Activated CD8-positive, alpha-beta memory T cell treated with anti-CD3 and anti-CD28 coated beads, Interleukin-2, amount 50 U/mL, for 48 hours (primary cell): ENCODE measurements at regions not wholly inside any gene's neighbourhood (a gene's known extent, or its start where the extent isn't known, plus 50 kb on each side); places are given as distances from the start of the nearest gene placed in this dataset.
"Not testable (repeated sequence)": the region's sequence is repeated elsewhere in the genome, so short reads cannot be mapped to it uniquely, and the experiment has no call there.

Experiments
- DNase-seq: peaks from one replicate; pipeline ENCODE4 v3.0.0-alpha.2; 2020

- DNase-seq: no peak
These were observed 382.9 kb downstream of the MAT2B start for GRCh38 chr5:163888366-163888765.

GRCh38 chr5:163889369-163889768 is 383.9 kb downstream of the MAT2B start:
- no peak for DNase-seq

GRCh38 chr5:163890261-163890660 is 384.8 kb downstream of the MAT2B start:
- DNase-seq: no peak

GRCh38 chr5:163893281-163893680 is 387.9 kb downstream of the MAT2B start:
- DNase-seq: no peak

- no peak for DNase-seq
These were observed 389.2 kb downstream of the MAT2B start for GRCh38 chr5:163894645-163895044.

- DNase-seq: no peak
These were observed 393.5 kb downstream of the MAT2B start for GRCh38 chr5:163898873-163899272.

- DNase-seq: not testable (repeated sequence)
These were observed 402.4 kb downstream of the MAT2B start for GRCh38 chr5:163907783-163908182.

GRCh38 chr5:163908253-163908652 is 402.8 kb downstream of the MAT2B start:
- DNase-seq: no peak

- no peak for DNase-seq
These were observed 404.8 kb downstream of the MAT2B start for GRCh38 chr5:163910226-163910625.

GRCh38 chr5:163912046-163912445 is 406.6 kb downstream of the MAT2B start:
- DNase-seq: no peak

GRCh38 chr5:163913548-163913947 is 408.1 kb downstream of the MAT2B start:
- no peak for DNase-seq

- DNase-seq: no peak
These were observed 409.5 kb downstream of the MAT2B start for GRCh38 chr5:163914910-163915309.

GRCh38 chr5:163915481-163915961 is 410.1 kb downstream of the MAT2B start:
- DNase-seq: no peak

- DNase-seq: no peak
These were observed 411.0 kb downstream of the MAT2B start for GRCh38 chr5:163916376-163916775.

- no peak for DNase-seq
These were observed 411.4 kb downstream of the MAT2B start for GRCh38 chr5:163916861-163917260.

GRCh38 chr5:163917747-163918146 is 412.3 kb downstream of the MAT2B start:
- no peak for DNase-seq

GRCh38 chr5:163934990-163935389 is 429.6 kb downstream of the MAT2B start:
- not testable (repeated sequence) for DNase-seq

- no peak for DNase-seq
These were observed 433.2 kb downstream of the MAT2B start for GRCh38 chr5:163938595-163938994.

- no peak for DNase-seq
These were observed 435.7 kb downstream of the MAT2B start for GRCh38 chr5:163941079-163941478.

GRCh38 chr5:163943546-163943945 is 438.1 kb downstream of the MAT2B start:
- no peak for DNase-seq

- no peak for DNase-seq
These were observed 439.3 kb downstream of the MAT2B start for GRCh38 chr5:163944738-163945137.

- DNase-seq: no peak
These were observed 442.6 kb downstream of the MAT2B start for GRCh38 chr5:163947848-163948666.

- no peak for DNase-seq
These were observed 444.8 kb downstream of the MAT2B start for GRCh38 chr5:163950248-163950647.

- DNase-seq: no peak
These were observed 445.6 kb downstream of the MAT2B start for GRCh38 chr5:163951069-163951468.

GRCh38 chr5:163953901-163954300 is 448.5 kb downstream of the MAT2B start:
- no peak for DNase-seq
